GM12873 (cell line): ENCODE measurements at regions not wholly inside any gene's neighbourhood (a gene's known extent, or its start where the extent isn't known, plus 50 kb on each side); places are given as distances from the start of the nearest gene placed in this dataset.

ENCODE experiments used
- CTCF ChIP-seq: IDR thresholded peaks from 2 replicates; pipeline ENCODE4 v1.5.1; 2012; ENCODE audit warnings: low read depth, mild to moderate bottlenecking, moderate library complexity, low read length, control low read depth; ENCODE audit not compliant: insufficient read depth; ENCODE audit errors: missing control alignments

- TF ChIP-seq CTCF: no peak
Measured at GRCh38 chr5:102115736-102116135, 180.3 kb downstream of the SLCO4C1 start.

- no peak for TF ChIP-seq CTCF
Measured at GRCh38 chr5:102114525-102115069, 181.5 kb downstream of the SLCO4C1 start.

- no peak for TF ChIP-seq CTCF
Measured at GRCh38 chr5:102107865-102108264, 188.2 kb downstream of the SLCO4C1 start.

- no peak for TF ChIP-seq CTCF
Measured at GRCh38 chr5:102106599-102106998, 189.5 kb downstream of the SLCO4C1 start.

GRCh38 chr5:102099766-102100331, 196.2 kb downstream of the SLCO4C1 start:
- no peak for TF ChIP-seq CTCF

GRCh38 chr5:102090770-102091169, 205.3 kb downstream of the SLCO4C1 start:
- peak; percentile 62 for TF ChIP-seq CTCF

GRCh38 chr5:102089883-102090282, 206.2 kb downstream of the SLCO4C1 start:
- no peak for TF ChIP-seq CTCF
